Esophagus mucosa (tissue), 1 donor: ENCODE measurements at regions not wholly inside any gene's neighbourhood (a gene's known extent, or its start where the extent isn't known, plus 50 kb on each side); places are given as distances from the start of the nearest gene placed in this dataset.
A peak's percentile ranks its signal among the peaks of the same experiment; 100 is the strongest.
"Not testable (repeated sequence)": the region's sequence is repeated elsewhere in the genome, so short reads cannot be mapped to it uniquely, and the experiment has no call there.

ENCODE experiments used
- ATAC-seq: fragments of 200-7000 bp; cut with Tn5 transposase; one replicate; pipeline ENCODE4 v1.9.1; 2020
- donor health status: DM: yes; HTN: yes; CAD: no.

GRCh38 chr6:6872459-6873344, 235.1 kb upstream of the RREB1 start:
- ATAC-seq = no peak

GRCh38 chr6:6873778-6874177, 234.0 kb upstream of the RREB1 start:
- no peak for ATAC-seq

GRCh38 chr6:6875818-6876470, 231.8 kb upstream of the RREB1 start:
- ATAC-seq = peak; percentile 82

GRCh38 chr6:6877792-6878191, 230.0 kb upstream of the RREB1 start:
- ATAC-seq = not testable (repeated sequence)

DNA sequence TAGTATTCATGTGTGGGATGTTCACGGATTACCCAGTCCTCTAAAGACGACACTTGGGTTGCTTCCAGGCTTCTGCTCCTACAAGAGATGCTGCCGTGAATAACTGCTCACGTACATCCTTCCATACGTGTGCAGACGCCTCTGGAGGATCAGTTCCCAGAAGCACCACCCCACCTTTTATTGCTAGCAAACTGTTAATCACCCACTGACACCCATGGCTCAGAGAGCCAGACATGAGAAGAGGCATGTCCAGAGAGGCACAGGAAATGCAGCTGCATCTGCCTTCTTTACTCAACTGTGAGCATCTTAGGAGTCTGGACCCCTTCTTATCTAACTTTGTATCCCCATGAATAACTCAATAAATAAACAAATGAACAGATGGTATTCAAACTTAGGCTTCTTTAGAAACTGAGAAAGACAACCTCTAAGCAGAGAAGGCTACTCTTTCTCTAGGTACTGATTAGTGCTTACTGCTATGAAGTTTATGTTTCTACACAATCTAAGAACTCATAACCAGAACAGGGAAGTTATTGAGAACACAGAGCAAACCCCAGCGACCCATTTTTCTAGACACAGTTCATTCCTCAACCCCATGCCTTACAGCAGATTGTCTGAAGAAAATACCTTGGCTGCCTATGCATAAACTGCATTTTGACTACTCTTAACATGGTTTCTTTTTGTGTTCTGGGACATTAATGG, 228.7 kb upstream of the RREB1 start:
- ATAC-seq = peak; percentile 86

GRCh38 chr6:6879586-6879974, 228.2 kb upstream of the RREB1 start:
- peak; percentile 67 for ATAC-seq

DNA sequence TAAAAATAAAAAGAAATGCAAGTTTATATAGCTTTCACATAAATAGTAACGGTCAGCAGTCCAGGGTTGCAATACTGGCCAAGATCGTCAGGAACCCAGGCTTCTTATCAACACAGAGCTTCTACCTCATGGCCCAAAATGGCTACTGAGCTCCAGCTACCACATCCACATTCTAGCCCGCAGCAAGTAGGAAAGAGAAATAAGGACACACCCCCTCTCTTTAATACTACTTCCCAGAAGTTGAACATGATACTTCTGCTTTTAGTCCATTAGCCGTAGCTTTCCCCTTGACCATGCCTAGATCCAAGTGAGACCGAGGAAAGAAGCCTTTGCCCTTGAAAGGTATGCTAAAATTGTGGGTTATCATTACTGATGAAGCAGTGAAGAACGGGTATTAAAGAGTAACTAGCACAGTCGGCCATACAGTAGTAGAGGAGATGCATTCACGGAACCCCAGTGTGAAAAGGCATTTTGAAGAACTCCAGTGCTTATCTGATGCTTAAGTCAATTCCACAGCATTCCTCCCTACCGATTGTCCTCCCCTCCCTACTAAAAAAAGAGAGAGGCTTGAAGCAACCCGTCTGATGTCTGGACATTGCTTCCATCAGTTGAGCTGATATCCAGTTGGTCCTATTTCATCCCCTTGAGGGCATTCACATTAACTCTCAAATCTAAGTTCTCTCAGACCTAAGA, 226.9 kb upstream of the RREB1 start:
- no peak for ATAC-seq

GRCh38 chr6:6881438-6882225, 226.1 kb upstream of the RREB1 start:
- ATAC-seq = peak; percentile 79

GRCh38 chr6:6882592-6882991, 225.2 kb upstream of the RREB1 start:
- ATAC-seq = no peak

DNA sequence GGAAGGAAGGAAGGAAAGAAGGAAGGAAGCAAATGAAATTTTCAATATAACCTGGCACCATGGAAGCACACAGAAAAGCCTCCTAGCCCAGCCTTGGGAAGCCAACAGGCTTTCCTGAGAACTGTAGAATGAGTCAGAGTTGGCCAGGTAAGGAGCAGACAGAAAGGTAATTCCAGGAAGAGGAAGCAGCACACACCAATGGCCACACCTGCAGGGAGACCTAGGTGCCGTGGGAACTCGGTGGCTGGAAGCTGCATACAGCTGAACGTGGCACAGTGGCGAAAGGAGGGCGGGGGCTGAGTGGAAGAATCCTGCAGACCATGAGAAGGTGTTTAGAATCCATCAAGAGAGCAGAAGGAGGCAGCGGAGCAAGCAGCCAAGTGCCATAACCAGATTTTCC, 224.8 kb upstream of the RREB1 start:
- peak; percentile 62 for ATAC-seq

- ATAC-seq = no peak
Observed at GRCh38 chr6:6884193-6884627, 223.6 kb upstream of the RREB1 start.

GRCh38 chr6:6884916-6885315, 222.8 kb upstream of the RREB1 start:
- ATAC-seq = no peak

- ATAC-seq = peak; percentile 21
Observed at GRCh38 chr6:6885521-6886170, 222.1 kb upstream of the RREB1 start.

- no peak for ATAC-seq
Observed at GRCh38 chr6:6886171-6886885, 221.4 kb upstream of the RREB1 start.

DNA sequence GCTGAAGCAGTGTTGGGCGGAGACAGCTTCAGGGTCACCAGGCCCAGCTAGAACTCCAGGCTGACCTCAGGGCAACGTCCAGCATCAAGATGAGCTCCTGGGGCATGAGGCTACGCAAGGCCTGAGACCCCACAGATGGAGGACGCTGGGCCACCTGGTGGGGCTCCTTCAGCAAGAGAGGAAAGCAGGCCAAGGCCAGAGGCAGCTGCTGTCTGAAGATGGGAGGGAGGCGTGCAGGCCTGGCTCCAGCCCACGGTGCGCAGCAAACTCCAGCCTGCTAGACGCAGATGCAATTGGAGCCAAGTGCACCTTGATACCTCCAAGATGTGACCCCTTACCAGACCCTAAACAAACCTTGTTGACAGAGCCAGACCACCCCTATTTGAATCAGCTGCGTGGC, 220.9 kb upstream of the RREB1 start:
- ATAC-seq = no peak

DNA sequence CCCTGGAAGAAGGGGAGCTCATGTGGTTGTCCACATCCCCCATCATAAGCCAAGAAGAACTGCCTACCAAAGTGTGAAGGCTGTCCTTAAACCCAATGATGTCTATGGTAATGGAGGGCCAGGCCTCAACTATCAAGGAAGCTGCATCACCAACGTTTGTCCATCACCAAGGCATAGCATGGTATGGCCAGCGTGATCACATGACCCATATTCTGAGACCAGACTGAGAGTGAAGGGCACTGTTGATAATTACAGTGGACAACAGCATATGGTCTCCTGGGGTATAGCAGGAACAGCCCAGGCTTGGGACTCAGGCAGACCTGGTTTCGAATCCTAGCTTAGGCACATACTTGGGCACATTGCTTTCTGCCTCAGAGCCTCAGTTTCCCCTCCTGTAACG, 218.2 kb upstream of the RREB1 start:
- ATAC-seq = no peak

- ATAC-seq = no peak
Observed at GRCh38 chr6:6890400-6890858, 217.3 kb upstream of the RREB1 start.

DNA sequence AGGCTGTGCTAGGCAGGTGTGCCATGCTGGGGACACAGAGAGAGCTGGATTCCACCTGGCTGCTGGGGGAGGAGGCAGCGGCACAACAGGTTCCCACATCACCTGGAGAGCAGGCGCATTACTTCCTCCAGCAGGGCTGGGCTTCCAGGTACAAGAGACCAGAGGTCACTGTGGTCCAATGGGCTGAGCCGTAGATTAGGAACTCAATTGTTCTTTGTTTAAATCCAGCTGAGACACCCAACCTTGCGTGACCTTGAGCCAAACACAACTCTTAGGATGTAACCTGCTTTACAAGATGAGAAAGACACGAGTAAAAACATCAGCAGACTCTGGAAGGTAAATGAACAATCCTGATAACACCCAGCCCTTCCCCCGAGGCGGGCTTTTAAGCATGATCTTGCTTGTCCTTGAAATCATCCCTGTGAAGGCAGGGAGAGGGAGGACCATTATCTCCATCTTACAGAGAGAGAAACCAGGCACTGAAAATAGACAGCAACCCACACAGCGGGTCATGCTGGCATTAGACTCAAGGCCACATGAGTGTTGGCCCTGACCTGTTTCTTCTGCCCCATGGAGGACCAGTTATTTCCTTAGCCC, 216.5 kb upstream of the RREB1 start:
- peak; percentile 81 for ATAC-seq

DNA sequence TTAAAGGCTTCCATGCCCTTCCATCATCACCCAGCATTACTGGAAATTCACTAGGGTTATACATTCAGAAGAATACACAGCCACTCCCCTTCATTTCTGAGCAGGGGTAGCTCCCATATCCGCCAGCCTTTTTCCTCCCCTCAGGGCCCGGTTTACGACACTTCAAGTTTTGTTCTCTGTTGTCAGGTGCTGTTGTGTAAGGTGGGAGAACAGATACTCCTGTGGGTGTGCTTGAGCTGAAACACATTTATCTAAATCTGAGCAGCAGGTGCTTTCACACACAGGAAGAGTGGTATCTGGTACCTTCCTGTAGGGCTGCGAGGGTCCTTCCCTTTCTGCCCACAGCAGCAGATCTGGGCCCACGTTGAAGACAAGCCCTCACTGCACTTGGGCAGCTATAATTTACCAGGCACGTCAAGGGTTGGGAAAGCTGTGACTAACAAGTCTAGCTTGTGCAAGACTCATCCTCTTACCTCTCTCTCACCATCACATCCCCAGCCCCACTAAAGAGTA, 215.8 kb upstream of the RREB1 start:
- ATAC-seq = peak; percentile 67
